ENCODE measurements at regions not wholly inside any gene's neighbourhood (a gene's known extent, or its start where the extent isn't known, plus 50 kb on each side); places are given as distances from the start of the nearest gene placed in this dataset.

- no peak for DNase-seq (ENCODE audit: low read depth)
- no peak overlapping the region for H3K4me3 ChIP-seq (ENCODE audit: low read length)
- TF ChIP-seq CTCF (conservative IDR thresholded peaks at IDR 0.05; ENCODE audit: low read length): no peak
Measured at GRCh38 chr12:91965781-91966180, 179.9 kb downstream of the BTG1 start.

- DNase-seq (ENCODE audit: low read depth): peak; percentile 35
- H3K4me3 ChIP-seq (ENCODE audit: low read length): no peak overlapping the region
- no peak for TF ChIP-seq CTCF (conservative IDR thresholded peaks at IDR 0.05; ENCODE audit: low read length)
Measured at GRCh38 chr12:91964501-91964900, 181.1 kb downstream of the BTG1 start.

- no peak for DNase-seq (ENCODE audit: low read depth)
- no peak for TF ChIP-seq CTCF (conservative IDR thresholded peaks at IDR 0.05; ENCODE audit: low read length)
- no peak overlapping the region for H3K4me3 ChIP-seq (ENCODE audit: low read length)
Measured at GRCh38 chr12:91959220-91959619, 186.4 kb downstream of the BTG1 start.

GRCh38 chr12:91958816-91959215 is 186.8 kb downstream of the BTG1 start:
- no peak overlapping the region for H3K4me3 ChIP-seq (ENCODE audit: low read length)
- DNase-seq (ENCODE audit: low read depth): peak; percentile 76
- no peak for TF ChIP-seq CTCF (conservative IDR thresholded peaks at IDR 0.05; ENCODE audit: low read length)

GRCh38 chr12:91954747-91955146 is 190.9 kb downstream of the BTG1 start:
- DNase-seq (ENCODE audit: low read depth): no peak
- no peak overlapping the region for H3K4me3 ChIP-seq (ENCODE audit: low read length)
- TF ChIP-seq CTCF (conservative IDR thresholded peaks at IDR 0.05; ENCODE audit: low read length): no peak

DNA sequence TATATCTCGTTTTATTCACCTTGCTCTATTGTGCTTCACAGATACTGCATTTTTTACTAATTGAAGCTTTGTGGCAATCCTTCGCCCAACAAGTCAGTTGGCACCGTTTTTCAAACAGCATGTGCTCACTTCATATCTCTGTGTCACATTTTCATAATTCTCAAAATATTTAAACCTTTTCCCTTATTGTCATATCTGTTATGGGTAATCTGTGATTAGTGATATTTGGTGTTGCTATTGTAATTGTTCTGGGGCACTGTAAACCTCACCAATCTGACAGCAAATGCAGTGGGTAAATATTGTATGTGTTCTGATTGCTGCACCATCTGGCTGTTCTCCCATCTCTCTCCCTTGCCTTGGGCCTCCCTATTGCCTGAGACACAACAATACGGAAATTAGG is 191.3 kb downstream of the BTG1 start:
- TF ChIP-seq CTCF (conservative IDR thresholded peaks at IDR 0.05; ENCODE audit: low read length): no peak
- no peak for DNase-seq (ENCODE audit: low read depth)

DNA sequence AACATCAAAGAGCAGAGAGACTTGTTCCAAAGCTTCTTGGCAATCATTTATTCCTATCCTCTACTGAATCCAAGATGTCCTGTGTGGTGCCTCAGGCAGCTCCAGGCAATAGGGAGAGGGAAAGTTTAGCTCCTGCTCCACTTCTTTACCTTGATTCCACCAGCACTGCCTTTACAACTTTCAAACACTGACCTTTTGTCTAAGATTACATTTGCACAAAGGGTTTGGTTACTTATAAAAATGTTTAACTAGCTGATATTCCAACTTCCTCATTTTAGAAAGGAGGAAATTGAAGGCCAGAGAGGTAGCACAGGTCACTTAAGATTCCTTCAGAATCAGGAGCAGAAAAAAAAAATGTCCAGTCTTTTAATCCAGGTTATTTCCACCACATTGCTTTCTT is 192.7 kb downstream of the BTG1 start:
- H3K4me3 ChIP-seq (ENCODE audit: low read length): no peak overlapping the region
- DNase-seq (ENCODE audit: low read depth): no peak
- TF ChIP-seq CTCF (conservative IDR thresholded peaks at IDR 0.05; ENCODE audit: low read length): no peak

More for the DNA sequence above, 191.3 kb downstream of the BTG1 start:
- H3K4me3 ChIP-seq (ENCODE audit: low read length): no peak overlapping the region

Data from AG10803 (cell line).